Non-pigmented ciliary epithelial cell (primary cell): ENCODE measurements at regions not wholly inside any gene's neighbourhood (a gene's known extent, or its start where the extent isn't known, plus 50 kb on each side); places are given as distances from the start of the nearest gene placed in this dataset.
"Not testable (repeated sequence)": the region's sequence is repeated elsewhere in the genome, so short reads cannot be mapped to it uniquely, and the experiment has no call there.

Experiments used
- DNase-seq: peaks from one replicate; pipeline ENCODE4 v3.0.0-alpha.2; 2010; ENCODE audit warnings: low read depth

- DNase-seq = no peak
Observed at GRCh38 chr13:67932991-67933390, 702.9 kb upstream of the PCDH9 start.

GRCh38 chr13:67917291-67917987 lies 687.3 kb upstream of the PCDH9 start:
- DNase-seq = no peak

GRCh38 chr13:67916650-67917049 lies 686.5 kb upstream of the PCDH9 start:
- no peak for DNase-seq

GRCh38 chr13:67914535-67914934 lies 684.4 kb upstream of the PCDH9 start:
- DNase-seq = no peak

GRCh38 chr13:67902960-67903359 lies 672.8 kb upstream of the PCDH9 start:
- DNase-seq = not testable (repeated sequence)

- DNase-seq = peak; percentile 41
Observed at GRCh38 chr13:67880916-67881315, 650.8 kb upstream of the PCDH9 start.

GRCh38 chr13:67878376-67878775 lies 648.2 kb upstream of the PCDH9 start:
- DNase-seq = no peak

- DNase-seq = no peak
Observed at GRCh38 chr13:67877031-67877430, 646.9 kb upstream of the PCDH9 start.

GRCh38 chr13:67867206-67867605 lies 637.1 kb upstream of the PCDH9 start:
- DNase-seq = no peak

GRCh38 chr13:67860315-67860714 lies 630.2 kb upstream of the PCDH9 start:
- DNase-seq = no peak

GRCh38 chr13:67859904-67860303 lies 629.8 kb upstream of the PCDH9 start:
- no peak for DNase-seq

- no peak for DNase-seq
Observed at GRCh38 chr13:67857581-67858310, 627.6 kb upstream of the PCDH9 start.

GRCh38 chr13:67856955-67857354 lies 626.8 kb upstream of the PCDH9 start:
- DNase-seq = no peak

GRCh38 chr13:67855741-67856238 lies 625.7 kb upstream of the PCDH9 start:
- DNase-seq = no peak

- no peak for DNase-seq
Observed at GRCh38 chr13:67854990-67855389, 624.9 kb upstream of the PCDH9 start.

- no peak for DNase-seq
Observed at GRCh38 chr13:67844574-67844973, 614.4 kb upstream of the PCDH9 start.

- DNase-seq = no peak
Observed at GRCh38 chr13:67841071-67841470, 610.9 kb upstream of the PCDH9 start.

GRCh38 chr13:67833564-67833963 lies 603.4 kb upstream of the PCDH9 start:
- no peak for DNase-seq

GRCh38 chr13:67829641-67830040 lies 599.5 kb upstream of the PCDH9 start:
- no peak for DNase-seq

- peak; percentile 17 for DNase-seq
Observed at GRCh38 chr13:67827992-67828391, 597.9 kb upstream of the PCDH9 start.

GRCh38 chr13:67821606-67822005 lies 591.5 kb upstream of the PCDH9 start:
- no peak for DNase-seq

GRCh38 chr13:67806796-67807195 lies 576.7 kb upstream of the PCDH9 start:
- no peak for DNase-seq

GRCh38 chr13:67803118-67803517 lies 573.0 kb upstream of the PCDH9 start:
- no peak for DNase-seq
